Stimulated activated naive CD8-positive, alpha-beta T cell treated with anti-CD3 and anti-CD28 coated beads, Interleukin-15, amount 100 ng/mL, for 72 hours (primary cell): ENCODE measurements at regions not wholly inside any gene's neighbourhood (a gene's known extent, or its start where the extent isn't known, plus 50 kb on each side); places are given as distances from the start of the nearest gene placed in this dataset.
"Not testable (repeated sequence)": the region's sequence is repeated elsewhere in the genome, so short reads cannot be mapped to it uniquely, and the experiment has no call there.

Source experiments
- ATAC-seq: fragments of 150-1000 bp; cut with Tn5 transposase; 2 replicates; pipeline ENCODE4 v1.10.0; 2021; ENCODE audit warnings: mild to moderate bottlenecking, moderate library complexity
- DNase-seq, 2 donors: peaks; one replicate each; pipeline ENCODE4 v3.0.0; 2021 to 2022
- H3K27ac Mint-ChIP-seq, 2 donors: one replicate each; pipeline ENCODE4 v1.8.0; 2022; ENCODE audit warnings: mild to moderate bottlenecking in 2 of 2, mixed read lengths in 2 of 2, moderate library complexity in 2 of 2
- H3K27me3 Mint-ChIP-seq: one replicate; pipeline ENCODE4 v1.8.0; 2022; ENCODE audit warnings: mixed read lengths
- H3K4me1 Mint-ChIP-seq: one replicate; pipeline ENCODE4 v1.8.0; 2022; ENCODE audit warnings: mild to moderate bottlenecking, mixed read lengths
- H3K4me3 Mint-ChIP-seq, 2 donors: one replicate each; pipeline ENCODE4 v1.8.0; 2022; ENCODE audit warnings: mild to moderate bottlenecking in 2 of 2, mixed read lengths in 2 of 2, moderate library complexity in 1 of 2
- H3K9me3 Mint-ChIP-seq, 2 donors: one replicate each; pipeline ENCODE4 v1.8.0; 2022; ENCODE audit warnings: mixed read lengths in 2 of 2

- H3K4me3 Mint-ChIP-seq, ATAC-seq, DNase-seq, H3K4me1 Mint-ChIP-seq, H3K9me3 Mint-ChIP-seq, H3K27ac Mint-ChIP-seq, H3K27me3 Mint-ChIP-seq: not testable (repeated sequence)
Observed at GRCh38 chr17:45554479-45554878, 64.0 kb upstream of the PLEKHM1 start.

DNA sequence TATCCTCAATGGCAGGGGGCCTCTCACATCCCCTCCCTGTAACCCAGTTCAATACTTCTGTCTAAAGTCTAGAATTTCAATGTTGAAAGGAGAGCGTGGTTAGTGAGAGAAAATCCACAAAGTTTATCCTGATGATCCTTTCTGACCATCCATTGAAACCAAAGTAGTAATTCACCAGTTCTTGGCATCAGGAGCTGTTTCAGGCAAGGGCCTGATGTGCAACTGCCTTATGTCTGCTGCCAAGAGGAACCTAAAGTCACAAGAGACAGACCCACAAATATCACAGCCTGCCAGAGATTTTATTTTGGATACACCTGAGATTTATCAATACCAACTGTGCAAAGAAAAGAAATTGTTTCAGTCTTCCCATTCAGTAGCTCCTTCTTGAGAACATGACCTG, 68.3 kb upstream of the PLEKHM1 start:
- not testable (repeated sequence) for H3K4me3 Mint-ChIP-seq, H3K27ac Mint-ChIP-seq, H3K4me1 Mint-ChIP-seq, H3K27me3 Mint-ChIP-seq, H3K9me3 Mint-ChIP-seq, DNase-seq, ATAC-seq

DNA sequence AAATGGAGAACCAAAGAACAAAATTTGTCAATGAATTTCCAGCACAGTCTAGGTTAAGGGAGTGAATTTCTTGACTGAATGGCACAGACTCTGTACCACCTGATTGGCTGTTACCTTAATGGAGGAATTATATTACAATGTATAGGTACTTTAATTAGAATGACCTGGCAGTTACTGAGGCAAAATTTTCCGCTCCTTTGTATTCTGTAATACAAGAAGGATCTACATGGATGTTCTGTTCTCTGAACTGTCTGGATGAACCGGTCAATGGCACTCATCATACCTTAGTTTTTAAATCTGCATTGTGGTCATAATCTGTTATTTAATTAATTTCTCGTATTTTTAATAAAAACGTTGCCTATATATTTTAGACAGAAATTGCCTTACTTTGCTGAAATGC, 72.3 kb upstream of the PLEKHM1 start:
- not testable (repeated sequence) for H3K9me3 Mint-ChIP-seq, H3K4me1 Mint-ChIP-seq, H3K27me3 Mint-ChIP-seq, ATAC-seq, DNase-seq, H3K4me3 Mint-ChIP-seq, H3K27ac Mint-ChIP-seq

GRCh38 chr17:45563283-45563682, 72.8 kb upstream of the PLEKHM1 start:
- not testable (repeated sequence) for ATAC-seq, H3K27ac Mint-ChIP-seq, H3K9me3 Mint-ChIP-seq, DNase-seq, H3K27me3 Mint-ChIP-seq, H3K4me1 Mint-ChIP-seq, H3K4me3 Mint-ChIP-seq

GRCh38 chr17:45568275-45568674, 77.8 kb upstream of the PLEKHM1 start:
- H3K4me3 Mint-ChIP-seq, DNase-seq, ATAC-seq, H3K9me3 Mint-ChIP-seq, H3K27ac Mint-ChIP-seq, H3K27me3 Mint-ChIP-seq, H3K4me1 Mint-ChIP-seq: not testable (repeated sequence)

GRCh38 chr17:45573326-45573725, 82.8 kb upstream of the PLEKHM1 start:
- Mint-ChIP-seq H3K27ac (peak overlapping the region in 1 of 2 donors; percentile 40), H3K4me1 (peaks cover 37% of the 10 kb centered on the region)
- not testable (repeated sequence) for H3K27me3 Mint-ChIP-seq, ATAC-seq, H3K4me3 Mint-ChIP-seq, DNase-seq, H3K9me3 Mint-ChIP-seq

DNA sequence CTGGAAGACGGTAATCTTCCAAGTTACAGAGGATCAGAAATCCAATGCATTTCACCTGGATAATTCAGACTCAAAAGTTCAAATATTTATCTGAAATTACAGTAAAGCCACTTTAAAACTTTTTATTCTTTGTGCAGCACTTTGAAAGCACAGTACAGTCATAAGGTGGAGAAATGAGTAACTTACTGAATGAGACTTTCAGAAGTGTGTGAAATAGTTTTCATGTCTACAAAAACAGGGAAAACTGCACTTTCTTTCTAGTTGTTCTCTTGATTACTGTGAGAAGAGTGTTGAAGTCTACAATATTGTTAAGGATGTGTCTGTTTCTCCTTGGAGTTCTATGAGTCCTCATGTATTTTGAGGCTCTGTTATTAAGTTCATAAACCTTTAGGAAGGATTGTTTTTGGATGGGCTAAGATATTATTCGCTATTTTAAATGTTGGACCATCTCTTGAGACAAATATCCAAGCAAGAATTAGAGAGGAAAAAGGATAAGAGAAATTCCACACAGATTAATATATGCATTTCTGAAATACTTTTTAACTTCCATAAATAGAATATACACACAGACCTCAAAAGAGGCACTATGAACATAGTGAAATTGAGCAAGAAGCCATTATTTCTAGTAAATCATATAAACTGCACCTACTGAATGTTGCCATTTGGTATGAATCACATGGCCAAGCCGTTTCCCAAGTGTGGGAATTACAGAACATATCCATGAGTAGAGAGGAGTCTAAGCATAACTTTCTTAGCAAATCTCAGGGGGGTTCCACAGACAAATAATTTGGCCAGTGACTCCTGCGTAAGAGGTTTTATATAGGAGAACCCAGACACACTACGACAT, 83.6 kb upstream of the PLEKHM1 start:
- no peaks in the 10 kb centered on the region for H3K27me3 Mint-ChIP-seq
- ATAC-seq, result peak; percentile 69
- DNase-seq, result no peak
- peaks cover 44% of the 10 kb centered on the region for H3K4me1 Mint-ChIP-seq
- no peaks in the 10 kb centered on the region for H3K9me3 Mint-ChIP-seq
- peak overlapping the region in 1 of 2 donors; percentile 44 for H3K4me3 Mint-ChIP-seq
- H3K27ac Mint-ChIP-seq, result no peak overlapping the region

- Mint-ChIP-seq H3K27me3 (no peaks in the 10 kb centered on the region), H3K9me3 (no peaks in the 10 kb centered on the region), H3K4me3 (no peak overlapping the region), H3K27ac (no peak overlapping the region), H3K4me1 (peaks cover 56% of the 10 kb centered on the region)
- ATAC-seq (peak; percentile 77), DNase-seq (no peak)
Observed at GRCh38 chr17:45575126-45575885, 84.8 kb upstream of the PLEKHM1 start.

- DNase-seq, H3K9me3 Mint-ChIP-seq, ATAC-seq, H3K4me3 Mint-ChIP-seq, H3K27me3 Mint-ChIP-seq: not testable (repeated sequence)
- H3K27ac Mint-ChIP-seq, result peak overlapping the region in 1 of 2 donors; percentile 56
- H3K4me1 Mint-ChIP-seq, result peaks cover 68% of the 10 kb centered on the region
Observed at GRCh38 chr17:45576527-45577307, 86.2 kb upstream of the PLEKHM1 start.

DNA sequence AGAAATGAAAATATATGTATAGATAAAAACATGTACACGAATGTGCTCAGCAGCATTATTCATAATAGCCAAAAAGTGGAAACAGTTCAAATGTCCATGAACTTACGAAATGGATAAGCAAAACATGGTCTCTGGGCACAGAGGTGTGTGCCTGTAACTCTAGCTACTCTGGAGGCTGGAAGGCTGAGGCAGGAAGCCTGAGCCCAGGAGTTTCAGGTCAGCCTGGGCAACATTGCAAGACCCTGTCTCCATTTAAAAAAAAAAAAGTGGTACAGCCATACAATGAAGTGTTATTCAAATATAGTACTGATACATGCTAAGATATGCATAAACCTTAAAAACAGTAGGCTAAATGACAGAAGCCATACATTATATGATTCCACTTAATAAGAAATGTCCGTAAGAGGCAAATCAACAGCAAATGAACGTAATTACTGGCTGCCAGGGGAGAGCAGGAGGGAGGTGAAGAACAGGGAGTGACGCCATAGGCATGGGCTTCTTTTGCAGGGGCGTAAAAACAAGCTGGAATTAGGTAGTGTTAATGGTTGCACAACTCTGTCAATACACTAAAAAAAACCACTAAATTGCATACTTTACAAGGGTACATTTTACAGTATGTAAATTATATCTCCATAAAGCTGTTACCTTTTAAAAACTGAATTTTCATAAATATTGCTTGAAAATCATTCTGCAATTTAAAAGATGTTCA, 87.2 kb upstream of the PLEKHM1 start:
- H3K9me3 Mint-ChIP-seq, result no peaks in the 10 kb centered on the region
- no peak overlapping the region for H3K27ac Mint-ChIP-seq
- H3K4me1 Mint-ChIP-seq, result peaks cover 71% of the 10 kb centered on the region
- H3K27me3 Mint-ChIP-seq, result no peaks in the 10 kb centered on the region
- DNase-seq (no peak), ATAC-seq (no peak)
- no peak overlapping the region for H3K4me3 Mint-ChIP-seq

DNA sequence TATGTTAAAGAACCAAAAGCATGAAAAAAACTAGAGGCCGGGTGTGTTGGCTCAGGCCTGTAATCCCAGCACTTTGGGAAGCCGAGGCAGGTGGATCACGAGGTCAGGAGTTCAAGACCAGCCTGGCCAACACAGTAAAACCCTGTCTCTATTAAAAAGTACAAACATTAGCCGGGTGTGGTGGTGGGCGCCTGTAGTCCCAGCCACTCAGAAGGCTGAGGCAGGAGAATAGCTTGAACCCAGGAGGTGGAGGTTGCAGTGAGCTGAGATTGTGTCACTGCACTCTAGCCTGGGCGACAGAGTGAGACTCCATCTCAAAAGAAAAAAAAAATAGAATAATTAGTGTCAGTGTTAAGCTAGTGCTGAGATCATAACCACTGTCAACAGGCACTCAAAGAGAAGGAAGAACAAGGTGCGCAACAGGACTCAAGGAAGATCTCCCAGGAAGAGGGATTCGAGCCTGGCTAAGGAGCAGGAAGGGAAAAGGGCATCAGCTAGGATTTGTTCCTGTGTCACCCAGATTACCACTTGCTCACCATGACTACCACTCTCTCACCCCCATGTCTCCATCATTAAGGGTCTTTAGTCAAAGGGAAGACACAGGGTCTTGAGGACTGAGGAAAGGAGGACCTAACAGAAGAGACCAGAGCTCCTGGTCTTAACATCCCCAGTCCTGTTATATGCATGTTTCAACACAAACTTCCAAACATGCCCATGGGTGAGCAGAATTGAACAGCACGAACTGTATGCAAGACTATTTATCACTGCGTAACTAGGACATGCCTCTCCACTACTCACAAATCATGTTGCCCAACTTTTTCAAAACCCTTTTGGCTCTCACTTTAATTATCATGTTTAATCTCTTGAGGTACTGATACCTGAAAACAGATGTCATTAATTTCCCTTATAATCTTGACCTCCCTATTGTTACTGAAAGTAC, 88.3 kb upstream of the PLEKHM1 start:
- peaks cover 67% of the 10 kb centered on the region for H3K4me1 Mint-ChIP-seq
- DNase-seq (no peak), ATAC-seq (no peak)
- no peak overlapping the region for H3K4me3 Mint-ChIP-seq
- no peak overlapping the region for H3K27ac Mint-ChIP-seq
- H3K27me3 Mint-ChIP-seq, result no peaks in the 10 kb centered on the region
- no peaks in the 10 kb centered on the region for H3K9me3 Mint-ChIP-seq

GRCh38 chr17:45579529-45580495, 89.3 kb upstream of the PLEKHM1 start:
- H3K27ac Mint-ChIP-seq, result no peak overlapping the region
- no peak overlapping the region for H3K4me3 Mint-ChIP-seq
- no peak for DNase-seq
- ATAC-seq, result no peak
- H3K9me3 Mint-ChIP-seq, result no peaks in the 10 kb centered on the region
- peaks cover 57% of the 10 kb centered on the region for H3K4me1 Mint-ChIP-seq
- H3K27me3 Mint-ChIP-seq, result no peaks in the 10 kb centered on the region

DNA sequence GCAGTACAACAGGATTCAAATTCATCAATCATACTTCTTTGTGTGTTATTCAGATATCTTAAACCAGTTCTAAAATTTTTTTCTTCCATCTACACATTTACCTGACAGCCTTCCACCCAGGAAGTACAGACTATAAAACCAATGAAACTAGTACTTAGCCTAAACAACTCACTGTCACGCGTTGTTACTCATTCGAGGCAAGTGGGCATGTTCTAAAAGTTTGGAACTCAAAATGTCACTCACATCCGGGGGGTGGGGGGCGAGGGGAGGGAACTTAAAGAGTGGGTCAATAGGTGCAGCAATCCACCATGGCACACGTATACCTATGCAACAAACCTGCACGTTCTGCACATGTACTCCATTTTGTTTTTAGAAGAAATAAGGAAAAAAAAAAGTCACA, 90.4 kb upstream of the PLEKHM1 start:
- Mint-ChIP-seq H3K9me3 (no peaks in the 10 kb centered on the region), H3K4me1 (peaks cover 54% of the 10 kb centered on the region), H3K27me3 (no peaks in the 10 kb centered on the region), H3K4me3 (no peak overlapping the region), H3K27ac (no peak overlapping the region)
- ATAC-seq, result no peak
- DNase-seq, result no peak
